Spleen (tissue), 11 donors: ENCODE measurements at regions not wholly inside any gene's neighbourhood (a gene's known extent, or its start where the extent isn't known, plus 50 kb on each side); places are given as distances from the start of the nearest gene placed in this dataset.

Experiments used
- DNase-seq: peaks from one replicate; pipeline ENCODE4 v3.0.0-alpha.2; 2020
- H3K27ac ChIP-seq, 8 donors: fragments of 200-600 bp; sonication (generic) in 7 of 8; 1 replicate in 4 of 8; 2 replicates in 4 of 8; pipeline versions ENCODE4 v1.5.0 to v1.8.0; 2016 to 2021; ENCODE audit warnings: inconsistent platforms in 4 of 8, mild to moderate bottlenecking in 4 of 8, moderate library complexity in 1 of 8
- H3K27me3 ChIP-seq, 7 donors: fragments of 200-600 bp; sonication (generic) in 6 of 7; replicated peaks in 1 of 7; 1 replicate in 4 of 7; 2 replicates in 3 of 7; pipeline versions ENCODE4 v1.5.0 to v1.8.0; 2016 to 2021; ENCODE audit warnings: inconsistent platforms in 3 of 7, mild to moderate bottlenecking in 1 of 7
- H3K36me3 ChIP-seq, 6 donors: fragments of 200-600 bp; sonication (generic) in 5 of 6; 1 replicate in 4 of 6; 2 replicates in 2 of 6; pipeline versions ENCODE4 v1.5.0 to v1.8.0; 2016 to 2021; ENCODE audit warnings: inconsistent platforms in 2 of 6
- H3K4me1 ChIP-seq, 6 donors: fragments of 200-600 bp; sonication (generic) in 5 of 6; 1 replicate in 3 of 6; 2 replicates in 3 of 6; pipeline versions ENCODE4 v1.5.0 to v1.8.0; 2016 to 2021; ENCODE audit warnings: inconsistent platforms in 3 of 6
- H3K4me3 ChIP-seq, 8 donors: fragments of 200-600 bp; sonication (generic) in 7 of 8; 1 replicate in 4 of 8; 2 replicates in 4 of 8; pipeline versions ENCODE4 v1.5.0 to v1.8.0; 2016 to 2021; ENCODE audit warnings: inconsistent platforms in 4 of 8, mild to moderate bottlenecking in 4 of 8, moderate library complexity in 2 of 8
- H3K9me3 ChIP-seq, 8 donors: fragments of 200-600 bp; sonication (generic) in 7 of 8; 1 replicate in 4 of 8; 2 replicates in 4 of 8; pipeline versions ENCODE4 v1.5.0 to v1.8.0; 2016 to 2021; ENCODE audit warnings: inconsistent platforms in 4 of 8
- POLR2A ChIP-seq, 3 donors: fragments of 450-650 bp; IDR thresholded peaks; one replicate each; pipeline ENCODE4 v1.5.1; 2017; ENCODE audit warnings: antibody characterized with exemption in 3 of 3, mild to moderate bottlenecking in 1 of 3
- POLR2AphosphoS5 ChIP-seq, 3 donors: sonication (generic); formaldehyde crosslinking; IDR thresholded peaks; one replicate each; pipeline ENCODE4 v1.5.1; 2017; ENCODE audit warnings: antibody characterized with exemption in 3 of 3
- WGBS, 5 donors: extraction: QIAGEN DNeasy Blood & Tissue Kit in 3 of 5; methylation state at CpG; one replicate each; pipeline versions ENCODE4 v1.1.5 to v1.1.7; 2013 to 2018; 5-methylcytosine and 5-hydroxymethylcytosine counted together
- intact Hi-C: fragments of 100-400 bp; cut with DNase I; formaldehyde crosslinking; loops from one replicate; pipeline ENCODE4 v1.15.0; 2023; ENCODE audit warnings: low total_unique reads
- TF ChIP-seq, protein P1 (sequence below), 11 experiments: fragments of 200-600 bp in 7 of 11; fragments of 450-650 bp in 4 of 11; sonication (generic) in 4 of 11; IDR thresholded peaks in 8 of 11; conservative IDR thresholded peaks in 3 of 11; 1 replicate in 7 of 11; 2 replicates in 4 of 11; pipeline versions ENCODE4 v1.4.0 to v1.8.0; 2016 to 2021; ENCODE audit warnings: antibody characterized with exemption in 11 of 11, inconsistent platforms in 4 of 11, mild to moderate bottlenecking in 1 of 11
- donor health status: healthy with polysubstance abuse.
- donor health status: DM: no; HTN: no; CAD: no; lungs with moderate emphysema.
- donor health status: DM: no; HTN: no; CAD: no.
- donor health status: Bipolar disorder and iron deficiency.
- donor health status: healthy.
- donor health status: DM: no; HTN: no; CAD: no.
- donor health status: DM: yes; HTN: yes; CAD: no.

DNA sequence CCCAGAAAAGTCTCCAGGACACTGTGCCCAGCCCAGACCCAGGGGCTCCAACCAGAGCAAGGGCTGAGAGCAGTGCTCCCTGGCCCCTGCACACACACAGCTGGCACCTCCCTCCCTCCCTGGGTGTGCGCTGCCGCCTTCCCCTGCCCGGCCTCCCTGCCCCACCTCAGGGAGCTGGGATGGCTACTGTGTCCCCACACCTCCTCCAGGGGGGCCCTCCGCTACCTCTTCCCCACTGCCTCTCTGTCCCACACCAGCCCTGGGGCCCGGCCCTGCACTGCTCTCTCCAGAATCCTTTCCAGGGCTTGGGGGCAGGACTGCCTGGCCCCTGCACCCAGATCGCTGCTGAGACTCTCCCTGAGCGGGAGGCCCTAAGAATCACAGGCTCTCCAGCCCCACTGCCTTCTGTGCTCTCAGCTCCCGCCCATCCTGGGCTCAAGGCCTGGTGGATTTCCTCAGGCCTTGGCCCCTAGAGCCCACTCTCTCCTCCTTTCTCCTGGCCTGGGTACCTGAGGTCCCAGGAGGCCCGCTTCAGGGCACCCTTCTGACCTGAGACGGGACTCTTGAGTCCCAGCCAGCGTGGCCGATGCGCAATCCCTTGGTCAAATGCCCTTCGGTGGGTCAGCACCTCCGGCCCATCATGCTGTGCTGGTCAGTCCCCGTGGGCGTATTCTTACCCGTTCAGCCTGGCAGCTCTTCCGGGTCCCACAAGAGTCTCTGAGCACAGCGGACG is 276.8 kb upstream of the HDAC4 start:
- H3K36me3 ChIP-seq = no peaks in the 10 kb centered on the region
- no peak for DNase-seq
- no peak overlapping the region for H3K4me3 ChIP-seq
- TF ChIP-seq POLR2AphosphoS5 (IDR thresholded peaks at IDR 0.05) (no peak), POLR2A (IDR thresholded peaks at IDR 0.05) (no peak)
- TF ChIP-seq, protein P1, sequence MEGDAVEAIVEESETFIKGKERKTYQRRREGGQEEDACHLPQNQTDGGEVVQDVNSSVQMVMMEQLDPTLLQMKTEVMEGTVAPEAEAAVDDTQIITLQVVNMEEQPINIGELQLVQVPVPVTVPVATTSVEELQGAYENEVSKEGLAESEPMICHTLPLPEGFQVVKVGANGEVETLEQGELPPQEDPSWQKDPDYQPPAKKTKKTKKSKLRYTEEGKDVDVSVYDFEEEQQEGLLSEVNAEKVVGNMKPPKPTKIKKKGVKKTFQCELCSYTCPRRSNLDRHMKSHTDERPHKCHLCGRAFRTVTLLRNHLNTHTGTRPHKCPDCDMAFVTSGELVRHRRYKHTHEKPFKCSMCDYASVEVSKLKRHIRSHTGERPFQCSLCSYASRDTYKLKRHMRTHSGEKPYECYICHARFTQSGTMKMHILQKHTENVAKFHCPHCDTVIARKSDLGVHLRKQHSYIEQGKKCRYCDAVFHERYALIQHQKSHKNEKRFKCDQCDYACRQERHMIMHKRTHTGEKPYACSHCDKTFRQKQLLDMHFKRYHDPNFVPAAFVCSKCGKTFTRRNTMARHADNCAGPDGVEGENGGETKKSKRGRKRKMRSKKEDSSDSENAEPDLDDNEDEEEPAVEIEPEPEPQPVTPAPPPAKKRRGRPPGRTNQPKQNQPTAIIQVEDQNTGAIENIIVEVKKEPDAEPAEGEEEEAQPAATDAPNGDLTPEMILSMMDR (IDR thresholded peaks at IDR 0.05 in 8 of 11, conservative IDR thresholded peaks at IDR 0.05 in 3 of 11) = no peak
- WGBS, 5 donors = 79 to 94% (median 87%) methylated on average over 9 to 21 of the region's 21 CpGs
- no peaks in the 10 kb centered on the region for H3K4me1 ChIP-seq
- no peak overlapping the region for H3K27ac ChIP-seq
- peaks cover 0 to 10% (median 2%) of the 10 kb centered on the region in 8 donors for H3K9me3 ChIP-seq
- intact Hi-C loops = no loop called here
- H3K27me3 ChIP-seq = no peaks in the 10 kb centered on the region

DNA sequence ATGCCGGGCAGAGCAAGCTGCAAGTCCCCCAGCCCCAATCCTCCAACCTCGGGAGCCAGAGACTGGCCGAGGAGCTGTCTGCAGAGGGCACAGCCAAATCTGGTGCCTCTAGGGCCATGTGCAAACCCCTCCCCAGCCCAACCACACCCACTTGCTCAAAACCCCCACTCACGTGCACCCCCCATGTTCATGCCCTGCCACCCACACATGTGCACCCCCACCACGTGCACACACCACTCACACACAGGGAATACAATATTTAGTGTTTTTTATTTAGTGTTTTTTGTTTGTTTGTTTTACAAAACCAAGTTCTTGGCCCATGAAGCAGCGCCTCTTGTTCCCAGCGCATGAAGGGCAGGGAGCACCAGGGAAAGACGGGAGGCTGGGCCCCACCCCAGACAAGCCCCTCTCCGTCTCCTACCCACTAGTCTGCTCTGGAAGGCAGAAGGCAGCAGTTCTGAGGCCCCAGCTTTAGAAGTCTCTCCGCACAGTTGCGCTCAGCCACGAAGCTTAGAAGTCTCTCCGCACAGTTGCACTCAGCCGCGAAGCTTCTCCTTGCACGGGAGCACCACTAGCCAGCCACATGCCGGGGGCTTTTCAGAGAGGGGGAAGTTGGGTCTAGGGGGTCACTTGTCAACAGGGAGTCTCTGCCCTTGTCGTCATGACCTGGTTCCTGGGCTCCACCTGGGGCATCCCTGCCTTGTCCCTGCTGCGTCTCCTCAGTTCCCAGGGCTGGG is 276.1 kb upstream of the HDAC4 start:
- intact Hi-C loops = no loop called here
- peaks cover 0 to 5% (median 0%) of the 10 kb centered on the region in 8 donors for H3K9me3 ChIP-seq
- DNase-seq = no peak
- H3K27ac ChIP-seq = no peak overlapping the region
- no peaks in the 10 kb centered on the region for H3K27me3 ChIP-seq
- no peaks in the 10 kb centered on the region for H3K4me1 ChIP-seq
- no peak overlapping the region for H3K4me3 ChIP-seq
- 77 to 87% (median 83%) methylated on average over 17 to 19 of the region's 19 CpGs for WGBS, 5 donors
- H3K36me3 ChIP-seq = no peaks in the 10 kb centered on the region
- TF ChIP-seq, protein P1 (IDR thresholded peaks at IDR 0.05 in 8 of 11, conservative IDR thresholded peaks at IDR 0.05 in 3 of 11) = no peak
- TF ChIP-seq POLR2A (IDR thresholded peaks at IDR 0.05) = no peak
- no peak for TF ChIP-seq POLR2AphosphoS5 (IDR thresholded peaks at IDR 0.05)

DNA sequence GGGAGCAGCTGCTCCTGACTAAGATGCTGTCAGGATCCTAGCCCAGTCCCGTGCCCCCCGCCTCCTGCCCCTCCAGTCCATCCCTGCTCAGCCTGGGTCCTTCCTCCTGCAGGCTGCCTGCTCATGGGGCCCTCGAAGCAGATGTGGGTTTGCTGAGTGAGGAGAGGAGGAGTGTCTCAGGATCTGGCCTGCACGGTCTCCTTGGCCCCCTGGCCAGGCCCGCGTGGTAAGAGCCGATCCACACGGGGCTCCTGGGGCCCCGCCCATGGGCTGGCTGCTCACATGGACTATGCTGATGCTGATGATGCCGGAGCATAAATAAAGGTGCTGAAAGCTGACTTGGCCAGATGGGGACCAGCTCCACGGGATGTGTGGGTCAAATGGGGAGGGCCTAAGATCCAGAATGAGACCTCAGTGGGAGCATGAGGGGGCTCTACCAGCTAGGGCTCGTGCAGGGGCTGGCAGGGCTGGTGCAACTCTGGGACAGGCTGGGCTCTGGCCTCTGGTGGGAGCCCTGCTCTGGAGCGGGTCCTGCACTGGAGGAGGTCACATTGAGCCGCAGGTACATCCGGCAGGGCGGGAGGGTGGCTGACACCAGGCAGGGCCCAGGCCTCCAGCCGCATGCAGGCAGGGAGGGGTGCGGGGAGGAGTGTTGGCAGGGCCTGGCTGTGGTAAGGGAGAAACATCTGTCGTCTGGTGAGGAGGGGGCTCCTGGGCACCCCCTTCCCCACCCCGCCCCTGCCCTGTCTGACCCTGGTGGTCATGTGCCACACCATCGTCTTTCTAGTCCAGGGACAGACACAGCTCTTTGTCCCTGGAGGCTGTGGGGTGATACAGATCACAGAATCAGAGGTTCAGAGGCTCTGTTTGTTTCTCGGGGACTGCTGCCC is 275.3 kb upstream of the HDAC4 start:
- peaks cover 0 to 5% (median 0%) of the 10 kb centered on the region in 8 donors for H3K9me3 ChIP-seq
- no peaks in the 10 kb centered on the region for H3K36me3 ChIP-seq
- intact Hi-C loops = no loop called here
- no peaks in the 10 kb centered on the region for H3K4me1 ChIP-seq
- 83 to 88% (median 87%) methylated on average over 20 to 22 of the region's 22 CpGs for WGBS, 5 donors
- no peak overlapping the region for H3K4me3 ChIP-seq
- H3K27me3 ChIP-seq = no peaks in the 10 kb centered on the region
- no peak for DNase-seq
- H3K27ac ChIP-seq = no peak overlapping the region
- no peak for TF ChIP-seq POLR2AphosphoS5 (IDR thresholded peaks at IDR 0.05)
- TF ChIP-seq, protein P1 (IDR thresholded peaks at IDR 0.05 in 8 of 11, conservative IDR thresholded peaks at IDR 0.05 in 3 of 11) = no peak
- TF ChIP-seq POLR2A (IDR thresholded peaks at IDR 0.05) = no peak
